H1 (cell line): ENCODE measurements at regions not wholly inside any gene's neighbourhood (a gene's known extent, or its start where the extent isn't known, plus 50 kb on each side); places are given as distances from the start of the nearest gene placed in this dataset.

Experiments
- ASH2L ChIP-seq: fragments of 200-600, 300-600 bp; sonication (generic); IDR thresholded peaks from one replicate; pipeline ENCODE4 v1.7.1; 2017; ENCODE audit warnings: low read length
- CHD2 ChIP-seq: IDR thresholded peaks from 2 replicates; pipeline ENCODE4 v1.6.1; 2012; ENCODE audit warnings: low read length, improper control_type of control experiment
- CHD7 ChIP-seq: fragments of 300-600 bp; sonication (generic); IDR thresholded peaks from 2 replicates; pipeline ENCODE4 v1.7.1; 2012; ENCODE audit warnings: low read length, moderate library complexity, mild to moderate bottlenecking, inconsistent platforms; ENCODE audit not compliant: insufficient replicate concordance
- JUN ChIP-seq: IDR thresholded peaks from 2 replicates; pipeline ENCODE4 v1.6.1; 2011; ENCODE audit warnings: low read depth, mild to moderate bottlenecking, improper control_type of control experiment, low read length
- RFX5 ChIP-seq: IDR thresholded peaks from 2 replicates; pipeline ENCODE4 v1.6.1; 2011; ENCODE audit warnings: low read depth, low read length, improper control_type of control experiment, borderline replicate concordance
- SRF ChIP-seq: IDR thresholded peaks from 2 replicates; pipeline ENCODE4 v1.6.1; 2011; ENCODE audit warnings: mild to moderate bottlenecking, low read depth, low read length, moderate library complexity
- TAF1 ChIP-seq: IDR thresholded peaks from 2 replicates; pipeline ENCODE4 v1.6.1; 2011; ENCODE audit warnings: mild to moderate bottlenecking, low read depth, low read length
- TCF12 ChIP-seq: IDR thresholded peaks from 2 replicates; pipeline ENCODE4 v1.6.1; 2011; ENCODE audit warnings: low read depth, mild to moderate bottlenecking, low read length
- ZNF274 ChIP-seq: IDR thresholded peaks from 2 replicates; pipeline ENCODE4 v1.7.0; 2012; ENCODE audit warnings: low read length, borderline replicate concordance; ENCODE audit errors: extremely low read depth

- TF ChIP-seq CHD7 (no peak), JUN (no peak), ASH2L (no peak), SRF (no peak), ZNF274 (no peak), CHD2 (no peak), RFX5 (no peak), TAF1 (no peak), TCF12 (no peak)
Observed at GRCh38 chr1:78303620-78304019, 187.2 kb upstream of the PTGFR start (continued).
